H9 (cell line): ENCODE measurements at regions not wholly inside any gene's neighbourhood (a gene's known extent, or its start where the extent isn't known, plus 50 kb on each side); places are given as distances from the start of the nearest gene placed in this dataset.

Experiments used
- DNase-seq: peaks from one replicate; pipeline ENCODE4 v3.0.0-alpha.2; 2017
- H2AFZ ChIP-seq: one replicate; pipeline ENCODE4 v1.6.1; 2013; ENCODE audit warnings: mild to moderate bottlenecking, low read length, control low read depth, moderate library complexity
- H2AK5ac ChIP-seq: 2 replicates; pipeline ENCODE4 v1.6.1; 2013; ENCODE audit warnings: low read length, control low read depth, mixed read lengths; ENCODE audit not compliant: insufficient read length
- H2BK120ac ChIP-seq: one replicate; pipeline ENCODE4 v1.6.1; 2013; ENCODE audit warnings: low read depth, mild to moderate bottlenecking, low read length, control low read depth, inconsistent platforms; ENCODE audit not compliant: poor library complexity, severe bottlenecking
- H2BK12ac ChIP-seq: 2 replicates; pipeline ENCODE4 v1.6.1; 2013; ENCODE audit warnings: low read length, control low read depth, mixed read lengths, low read depth; ENCODE audit not compliant: insufficient read length
- H2BK15ac ChIP-seq: 2 replicates; pipeline ENCODE4 v1.6.1; 2013; ENCODE audit warnings: low read depth, low read length, control low read depth
- H2BK20ac ChIP-seq: one replicate; pipeline ENCODE4 v1.6.1; 2013; ENCODE audit warnings: low read depth, mild to moderate bottlenecking, low read length, control low read depth, inconsistent platforms; ENCODE audit not compliant: poor library complexity, severe bottlenecking
- H2BK5ac ChIP-seq: 2 replicates; pipeline ENCODE4 v1.6.1; 2013; ENCODE audit warnings: low read length, control low read depth, mixed read lengths; ENCODE audit not compliant: insufficient read length
- H3K14ac ChIP-seq: 2 replicates; pipeline ENCODE4 v1.6.1; 2013; ENCODE audit warnings: low read length, control low read depth; ENCODE audit not compliant: insufficient read depth
- H3K18ac ChIP-seq: 2 replicates; pipeline ENCODE4 v1.6.1; 2013; ENCODE audit warnings: low read depth, mild to moderate bottlenecking, mixed read lengths, low read length, control low read depth; ENCODE audit not compliant: insufficient read length
- H3K23ac ChIP-seq: 2 replicates; pipeline ENCODE4 v1.6.1; 2013; ENCODE audit warnings: low read length, control low read depth, mixed read lengths, low read depth; ENCODE audit not compliant: insufficient read length
- H3K23me2 ChIP-seq: 2 replicates; pipeline ENCODE4 v1.6.1; 2013; ENCODE audit warnings: low read depth, mild to moderate bottlenecking, mixed read lengths, low read length, control low read depth; ENCODE audit not compliant: insufficient read length, poor library complexity, severe bottlenecking
- H3K27ac ChIP-seq: 2 replicates; pipeline ENCODE4 v1.5.1; 2013; ENCODE audit warnings: low read length, control low read depth, mixed read lengths, low read depth; ENCODE audit not compliant: insufficient read length
- H3K27me3 ChIP-seq: 2 replicates; pipeline ENCODE4 v1.6.1; 2013; ENCODE audit warnings: low read length, control low read depth, inconsistent platforms; ENCODE audit not compliant: insufficient read depth
- H3K4ac ChIP-seq: 2 replicates; pipeline ENCODE4 v1.6.1; 2013; ENCODE audit warnings: low read depth, mild to moderate bottlenecking, control low read depth, inconsistent platforms, low read length, moderate library complexity
- H3K4me1 ChIP-seq: 2 replicates; pipeline ENCODE4 v1.6.1; 2013; ENCODE audit warnings: low read length, control low read depth, inconsistent platforms; ENCODE audit not compliant: insufficient read depth
- H3K4me2 ChIP-seq: 2 replicates; pipeline ENCODE4 v1.6.1; 2013; ENCODE audit warnings: low read length, control low read depth, mixed read lengths; ENCODE audit not compliant: insufficient read length, insufficient read depth
- H3K56ac ChIP-seq: 2 replicates; pipeline ENCODE4 v1.6.1; 2013; ENCODE audit warnings: low read depth, mild to moderate bottlenecking, mixed read lengths, low read length, control low read depth; ENCODE audit not compliant: insufficient read length
- H3K79me1 ChIP-seq: 2 replicates; pipeline ENCODE4 v1.6.1; 2013; ENCODE audit warnings: low read depth, mild to moderate bottlenecking, moderate library complexity, low read length, control low read depth, inconsistent platforms; ENCODE audit not compliant: insufficient read depth, poor library complexity, severe bottlenecking
- H3K79me2 ChIP-seq: 2 replicates; pipeline ENCODE4 v1.6.1; 2013; ENCODE audit warnings: low read length, control low read depth, inconsistent platforms; ENCODE audit not compliant: insufficient read depth
- H3K9ac ChIP-seq: 2 replicates; pipeline ENCODE4 v1.6.1; 2013; ENCODE audit warnings: low read length, control low read depth, mixed read lengths; ENCODE audit not compliant: insufficient read length; ENCODE audit errors: extremely low read depth
- H3K9me3 ChIP-seq: one replicate; pipeline ENCODE4 v1.6.1; 2013; ENCODE audit warnings: low read depth, low read length, inconsistent platforms; ENCODE audit not compliant: control insufficient read depth
- H3T11ph ChIP-seq: one replicate; pipeline ENCODE4 v1.6.1; 2013; ENCODE audit warnings: mild to moderate bottlenecking, low read length, control low read depth, inconsistent platforms
- H4K20me1 ChIP-seq: one replicate; pipeline ENCODE4 v1.6.1; 2013; ENCODE audit not compliant: control insufficient read depth, insufficient read length, insufficient read depth
- H4K5ac ChIP-seq: 2 replicates; pipeline ENCODE4 v1.6.1; 2013; ENCODE audit warnings: low read depth, mild to moderate bottlenecking, mixed read lengths, low read length, control low read depth; ENCODE audit not compliant: insufficient read length
- H4K8ac ChIP-seq: replicated peaks from 2 replicates; pipeline ENCODE4 v1.6.1; 2013; ENCODE audit warnings: low read length, control low read depth, mixed read lengths, low read depth; ENCODE audit not compliant: insufficient read length
- H4K91ac ChIP-seq: 2 replicates; pipeline ENCODE4 v1.6.1; 2013; ENCODE audit warnings: low read depth, mild to moderate bottlenecking, moderate library complexity, mixed read lengths, low read length, control low read depth; ENCODE audit not compliant: insufficient read length
- H3K27ac Mint-ChIP-seq, 3 experiments: 2 replicates in 2 of 3; 3 replicates in 1 of 3; pipeline ENCODE4 v1.8.0; 2020 to 2021; ENCODE audit warnings: mixed read lengths in 3 of 3, mild to moderate bottlenecking in 1 of 3, moderate library complexity in 1 of 3
- H3K27me3 Mint-ChIP-seq: 2 replicates; pipeline ENCODE4 v1.8.0; 2021; ENCODE audit warnings: low read depth, mild to moderate bottlenecking, moderate library complexity, mixed read lengths
- H3K36me3 Mint-ChIP-seq, 3 experiments: 2 replicates in 2 of 3; 3 replicates in 1 of 3; pipeline ENCODE4 v1.8.0; 2020 to 2021; ENCODE audit warnings: low read depth in 3 of 3, mixed read lengths in 3 of 3; ENCODE audit not compliant: insufficient read depth in 1 of 3
- H3K4me1 Mint-ChIP-seq, 2 experiments: 2 replicates each; pipeline ENCODE4 v1.8.0; 2020; ENCODE audit warnings: mixed read lengths in 2 of 2
- H3K4me3 Mint-ChIP-seq, 2 experiments: 2 replicates in 1 of 2; 3 replicates in 1 of 2; pipeline ENCODE4 v1.8.0; 2020 to 2021; ENCODE audit warnings: mild to moderate bottlenecking in 2 of 2, mixed read lengths in 2 of 2, moderate library complexity in 1 of 2
- H3K9me3 Mint-ChIP-seq, 2 experiments: 2 replicates in 1 of 2; 3 replicates in 1 of 2; pipeline ENCODE4 v1.8.0; 2020; ENCODE audit warnings: mild to moderate bottlenecking in 2 of 2, mixed read lengths in 2 of 2, moderate library complexity in 1 of 2
- CTCF ChIP-seq: fragments of 200-600 bp; sonication (generic); conservative IDR thresholded peaks from 3 replicates; pipeline ENCODE4 v1.8.0; 2021; ENCODE audit warnings: antibody characterized with exemption, mild to moderate bottlenecking
- WGBS: extraction: QIAGEN DNeasy Blood & Tissue Kit; methylation state at CpG from one replicate; pipeline ENCODE4 v1.1.7; 2013; ENCODE audit warnings: missing lambda C conversion rate, low lambda C conversion rate, mixed read lengths; ENCODE audit not compliant: insufficient read length; ENCODE audit errors: extremely low coverage; 5-methylcytosine and 5-hydroxymethylcytosine counted together

GRCh38 chr21:20313013-20313412 lies 685.2 kb upstream of the NCAM2 start:
- Histone ChIP-seq H3K18ac (no peak overlapping the region), H2BK5ac (no peak overlapping the region), H3K23me2 (no peaks in the 10 kb centered on the region), H3K14ac (no peak overlapping the region), H3K79me2 (no peaks in the 10 kb centered on the region), H2AFZ (no peak overlapping the region), H2BK12ac (no peak overlapping the region), H3T11ph (no peak overlapping the region), H2BK20ac (no peak overlapping the region), H3K9ac (no peak overlapping the region), H3K4me2 (no peak overlapping the region), H3K27ac (no peak overlapping the region), H3K4me1 (no peaks in the 10 kb centered on the region), H4K91ac (no peak overlapping the region), H3K9me3 (no peaks in the 10 kb centered on the region), H3K4ac (no peak overlapping the region), H2BK120ac (no peak overlapping the region), H2AK5ac (no peak overlapping the region), H2BK15ac (no peak overlapping the region), H3K27me3 (no peaks in the 10 kb centered on the region), H3K23ac (no peak overlapping the region), H3K79me1 (no peaks in the 10 kb centered on the region), H4K8ac (no peak overlapping the region), H4K5ac (no peak overlapping the region), H3K56ac (no peak overlapping the region), H4K20me1 (no peaks in the 10 kb centered on the region)
- Mint-ChIP-seq H3K27ac (no peak overlapping the region), H3K4me1 (peaks cover 13 to 19% of the 10 kb centered on the region in 2 experiments), H3K4me3 (no peak overlapping the region), H3K9me3 (peaks cover 25 to 27% of the 10 kb centered on the region in 2 experiments), H3K27me3 (no peaks in the 10 kb centered on the region), H3K36me3 (peaks cover 10 to 34% (median 13%) of the 10 kb centered on the region in 3 experiments; a peak in 6 of 7 replicates)
- no CpG with 5 or more reads among the region's 3 CpGs for WGBS
- TF ChIP-seq CTCF, result no peak
- no peak for DNase-seq
